GM12878 (cell line): ENCODE measurements at regions not wholly inside any gene's neighbourhood (a gene's known extent, or its start where the extent isn't known, plus 50 kb on each side); places are given as distances from the start of the nearest gene placed in this dataset.

ENCODE experiments used
- ATAC-seq: fragments of 200-7000 bp; cut with Tn5 transposase; 3 replicates; pipeline ENCODE4 v1.9.1; 2020; ENCODE audit warnings: mild to moderate bottlenecking, moderate library complexity
- BruUV-seq: library from RNA; stranded (reverse); fragments of 400-500 nt; replicated peaks from 2 replicates; lab custom pipeline; 2021; lab: Mats Ljungman, UMichigan
- CTCF ChIA-PET: fragments of 300-600 bp; sonication (Branson Sonifier 250); formaldehyde crosslinking; extraction: SDS; loops from one replicate; lab custom pipeline; 2021; ENCODE audit warnings: inconsistent platforms; lab: Yijun Ruan, JAX
- POLR2A ChIA-PET: fragments of 350-600 bp; formaldehyde crosslinking; extraction: SDS; loops from one replicate; lab custom pipeline; 2021; ENCODE audit warnings: inconsistent platforms; lab: Charles Lee
- RAD21 ChIA-PET: fragments of 300-600 bp; sonication (Branson Sonifier 250); formaldehyde crosslinking; loops from one replicate; lab custom pipeline; 2023; ENCODE audit warnings: antibody characterized with exemption; ENCODE audit not compliant: unreplicated experiment; lab: Charles Lee
- SMC1A ChIA-PET: fragments of 300-600 bp; sonication (Branson Sonifier 250); formaldehyde crosslinking; loops from one replicate; lab custom pipeline; 2023; ENCODE audit not compliant: unreplicated experiment, uncharacterized antibody; lab: Charles Lee
- DNase-seq: peaks from one replicate; pipeline ENCODE4 v3.0.0-alpha.2; 2011; ENCODE audit warnings: low read depth, low spot score
- FAIRE-seq: peaks from 3 replicates; lab custom pipeline; 2011; peaks lifted over from hg19 to GRCh38; lab: Jason Lieb, UNC
- H2AFZ ChIP-seq: 2 replicates; pipeline ENCODE4 v1.6.0; 2011; ENCODE audit warnings: low read depth, low read length, control low read depth; ENCODE audit not compliant: control insufficient read depth
- H3K27ac ChIP-seq: 2 replicates; pipeline ENCODE4 v1.5.1; 2011; ENCODE audit warnings: control low read depth; ENCODE audit not compliant: control insufficient read depth, insufficient read depth
- H3K27me3 ChIP-seq, 2 experiments: replicated peaks in 1 of 2; 2 replicates each; pipeline versions ENCODE4 v1.6.0 to v1.6.1; 2011; ENCODE audit warnings: low read length in 1 of 2; ENCODE audit not compliant: control insufficient read depth in 2 of 2, insufficient read depth in 2 of 2
- H3K36me3 ChIP-seq, 2 experiments: 2 replicates each; pipeline ENCODE4 v1.5.1; 2011; ENCODE audit warnings: low read length in 1 of 2; ENCODE audit not compliant: control insufficient read depth in 2 of 2, insufficient read depth in 2 of 2
- H3K4me1 ChIP-seq: 2 replicates; pipeline ENCODE4 v1.6.1; 2011; ENCODE audit warnings: mild to moderate bottlenecking, low read length, moderate library complexity, mixed read lengths; ENCODE audit not compliant: control insufficient read depth, insufficient read depth
- H3K4me2 ChIP-seq: 2 replicates; pipeline ENCODE4 v1.6.0; 2011; ENCODE audit warnings: control low read depth; ENCODE audit not compliant: control insufficient read depth, insufficient read depth
- H3K4me3 ChIP-seq: fragments of 200-600 bp; sonication (generic); 2 replicates; pipeline ENCODE4 v1.5.1; 2016
- H3K79me2 ChIP-seq: 2 replicates; pipeline ENCODE4 v1.6.0; 2011; ENCODE audit warnings: low read length; ENCODE audit not compliant: control insufficient read depth, insufficient read depth
- H3K9ac ChIP-seq: 2 replicates; pipeline ENCODE4 v1.8.0; 2011; ENCODE audit warnings: low read length, control low read depth, mixed read lengths; ENCODE audit not compliant: control insufficient read depth, insufficient read depth
- H3K9me3 ChIP-seq: replicated peaks from 3 replicates; pipeline ENCODE4 v1.5.1; 2011; ENCODE audit warnings: mild to moderate bottlenecking, low read length; ENCODE audit not compliant: control insufficient read depth, insufficient read depth
- H4K20me1 ChIP-seq: 2 replicates; pipeline ENCODE4 v1.6.0; 2011; ENCODE audit not compliant: control insufficient read depth, insufficient read depth
- ATF7 ChIP-seq: fragments of 450-650 bp; IDR thresholded peaks from 2 replicates; pipeline ENCODE4 v1.6.1; 2016; ENCODE audit warnings: low read depth, mild to moderate bottlenecking
- BRCA1 ChIP-seq: IDR thresholded peaks from 2 replicates; pipeline ENCODE4 v1.6.1; 2011; ENCODE audit warnings: low read depth, low read length, improper control_type of control experiment
- CREB1 ChIP-seq: IDR thresholded peaks from 2 replicates; pipeline ENCODE4 v1.6.1; 2012; ENCODE audit warnings: low read depth, mild to moderate bottlenecking, inconsistent platforms
- JUND ChIP-seq: IDR thresholded peaks from 2 replicates; pipeline ENCODE4 v1.6.1; 2012; ENCODE audit warnings: low read depth, mild to moderate bottlenecking, low read length, improper control_type of control experiment, moderate library complexity
- KAT2A ChIP-seq: conservative IDR thresholded peaks from 2 replicates; pipeline ENCODE4 v1.6.1; 2011; ENCODE audit warnings: low read depth, low read length; ENCODE audit not compliant: control insufficient read depth
- MTA3 ChIP-seq: IDR thresholded peaks from 2 replicates; pipeline ENCODE4 v1.6.1; 2012; ENCODE audit warnings: low read length, inconsistent platforms, borderline replicate concordance
- NFIC ChIP-seq: IDR thresholded peaks from 2 replicates; pipeline ENCODE4 v1.6.1; 2012; ENCODE audit warnings: low read depth, mild to moderate bottlenecking, inconsistent platforms, low read length, moderate library complexity
- NFYA ChIP-seq: IDR thresholded peaks from 2 replicates; pipeline ENCODE4 v1.6.1; 2011; ENCODE audit warnings: low read depth, mild to moderate bottlenecking, low read length, improper control_type of control experiment, borderline replicate concordance
- POLR2AphosphoS2 ChIP-seq: IDR thresholded peaks from 2 replicates; pipeline ENCODE4 v1.6.1; 2011; ENCODE audit warnings: low read depth, mild to moderate bottlenecking, low read length, improper control_type of control experiment, moderate library complexity
- RAD21 ChIP-seq: IDR thresholded peaks from 2 replicates; pipeline ENCODE4 v1.6.1; 2011; ENCODE audit warnings: mild to moderate bottlenecking, low read depth, low read length, moderate library complexity; ENCODE audit not compliant: insufficient read depth
- RAD51 ChIP-seq: fragments of 450-650 bp; IDR thresholded peaks from 2 replicates; pipeline ENCODE4 v1.6.1; 2016; ENCODE audit warnings: moderate library complexity, mild to moderate bottlenecking, inconsistent platforms
- RELA ChIP-seq: fragments of 450-650 bp; IDR thresholded peaks from 2 replicates; pipeline ENCODE4 v1.8.0; 2014; ENCODE audit warnings: borderline replicate concordance; ENCODE audit not compliant: partially characterized antibody
- SREBF2 ChIP-seq: IDR thresholded peaks from 2 replicates; pipeline ENCODE4 v1.6.1; 2012; ENCODE audit warnings: mild to moderate bottlenecking, low read length
- TBL1XR1 ChIP-seq: IDR thresholded peaks from 2 replicates; pipeline ENCODE4 v1.6.1; 2012; ENCODE audit warnings: low read depth, low read length, improper control_type of control experiment
- TCF7 ChIP-seq: IDR thresholded peaks from 2 replicates; pipeline ENCODE4 v1.6.1; 2014; ENCODE audit warnings: antibody characterized with exemption, borderline replicate concordance
- ZSCAN29 ChIP-seq: fragments of 450-650 bp; IDR thresholded peaks from 2 replicates; pipeline ENCODE4 v1.6.1; 2017; ENCODE audit warnings: mild to moderate bottlenecking, moderate library complexity
- WGBS: methylation state at CpG from one replicate; pipeline ENCODE4 v1.1.6; 2016; ENCODE audit warnings: low lambda C conversion rate; ENCODE audit not compliant: insufficient replicate concordance, insufficient coverage; ENCODE audit errors: missing lambda C conversion rate; 5-methylcytosine and 5-hydroxymethylcytosine counted together
- in situ Hi-C: fragments of 300-500 bp; cut with MboI; formaldehyde crosslinking; loops from 9 replicates; pipeline ENCODE4 v1.14.3; 2018; ENCODE audit warnings: mixed read lengths
- intact Hi-C: fragments of 100-400 bp; cut with micrococcal nuclease; formaldehyde crosslinking; loops from one replicate; pipeline ENCODE4 v1.14.2; 2022; ENCODE audit not compliant: unreplicated experiment
- TF ChIP-seq, protein P1 (sequence below): fragments of 450-650 bp; IDR thresholded peaks from 2 replicates; pipeline ENCODE4 v1.6.1; 2017; ENCODE audit warnings: mild to moderate bottlenecking, moderate library complexity
- TF ChIP-seq, protein P2 (sequence below): IDR thresholded peaks from 2 replicates; pipeline ENCODE4 v1.6.1; 2011; ENCODE audit warnings: low read depth, low read length, improper control_type of control experiment, borderline replicate concordance

DNA sequence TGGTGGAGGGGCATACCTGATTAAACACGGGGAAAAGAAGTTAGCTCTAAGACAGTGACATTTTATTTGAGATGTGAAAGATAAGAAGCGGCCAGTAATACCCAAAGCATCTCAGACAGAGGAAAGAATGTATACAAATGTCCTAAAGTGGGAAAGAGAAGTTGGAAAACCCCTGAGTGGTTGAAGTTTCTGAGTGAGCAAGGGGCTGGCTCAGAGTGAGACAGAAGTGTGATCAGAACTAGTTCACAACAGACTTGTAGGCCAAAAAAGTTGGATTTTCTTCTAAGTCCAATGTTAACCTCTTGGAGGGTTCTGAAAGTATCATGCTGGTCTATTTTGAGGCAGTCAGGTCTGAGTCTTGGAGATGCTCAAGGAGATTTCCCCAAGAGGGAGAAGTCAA lies 608.7 kb downstream of the SOX6 start:
- peak; percentile 77 for ATAC-seq
- no peak for FAIRE-seq
- WGBS = 0% methylated on average over 2 of the region's 2 CpGs
- H3K79me2 ChIP-seq = no peaks in the 10 kb centered on the region
- H3K36me3 ChIP-seq = no peaks in the 10 kb centered on the region
- in situ Hi-C loops (no loop called here), intact Hi-C loops (no loop called here)
- H2AFZ ChIP-seq = no peak overlapping the region
- H3K27me3 ChIP-seq = no peaks in the 10 kb centered on the region
- POLR2A ChIA-PET = interaction anchor here (0.8 kb wide), 1 partner anchor 13 kb away, joined by 3 read pairs; no protein-coding TSS in a partner anchor
- peak; percentile 5 for DNase-seq
- CTCF ChIA-PET = interaction anchor here (0.6 to 1.4 kb wide), 2 partner anchors 11 to 668 kb away, joined by 3 read pairs; no protein-coding TSS in a partner anchor
- SMC1A ChIA-PET = interaction anchor here (1.0 to 2.0 kb wide), 5 partner anchors 9 to 176 kb away, joined by 3 to 5 read pairs (median 3); no protein-coding TSS in a partner anchor
- RAD21 ChIA-PET = no interaction called here
- no peaks in the 10 kb centered on the region for H4K20me1 ChIP-seq
- H3K4me1 ChIP-seq = no peaks in the 10 kb centered on the region
- H3K9me3 ChIP-seq = no peaks in the 10 kb centered on the region
- BruUV-seq = no TSS peak
- no peak overlapping the region for H3K4me3 ChIP-seq
- no peak overlapping the region for H3K27ac ChIP-seq
- H3K9ac ChIP-seq = no peak overlapping the region
- no peak overlapping the region for H3K4me2 ChIP-seq
- TF ChIP-seq TBL1XR1 = no peak
- no peak for TF ChIP-seq ZSCAN29
- TF ChIP-seq, protein P1, sequence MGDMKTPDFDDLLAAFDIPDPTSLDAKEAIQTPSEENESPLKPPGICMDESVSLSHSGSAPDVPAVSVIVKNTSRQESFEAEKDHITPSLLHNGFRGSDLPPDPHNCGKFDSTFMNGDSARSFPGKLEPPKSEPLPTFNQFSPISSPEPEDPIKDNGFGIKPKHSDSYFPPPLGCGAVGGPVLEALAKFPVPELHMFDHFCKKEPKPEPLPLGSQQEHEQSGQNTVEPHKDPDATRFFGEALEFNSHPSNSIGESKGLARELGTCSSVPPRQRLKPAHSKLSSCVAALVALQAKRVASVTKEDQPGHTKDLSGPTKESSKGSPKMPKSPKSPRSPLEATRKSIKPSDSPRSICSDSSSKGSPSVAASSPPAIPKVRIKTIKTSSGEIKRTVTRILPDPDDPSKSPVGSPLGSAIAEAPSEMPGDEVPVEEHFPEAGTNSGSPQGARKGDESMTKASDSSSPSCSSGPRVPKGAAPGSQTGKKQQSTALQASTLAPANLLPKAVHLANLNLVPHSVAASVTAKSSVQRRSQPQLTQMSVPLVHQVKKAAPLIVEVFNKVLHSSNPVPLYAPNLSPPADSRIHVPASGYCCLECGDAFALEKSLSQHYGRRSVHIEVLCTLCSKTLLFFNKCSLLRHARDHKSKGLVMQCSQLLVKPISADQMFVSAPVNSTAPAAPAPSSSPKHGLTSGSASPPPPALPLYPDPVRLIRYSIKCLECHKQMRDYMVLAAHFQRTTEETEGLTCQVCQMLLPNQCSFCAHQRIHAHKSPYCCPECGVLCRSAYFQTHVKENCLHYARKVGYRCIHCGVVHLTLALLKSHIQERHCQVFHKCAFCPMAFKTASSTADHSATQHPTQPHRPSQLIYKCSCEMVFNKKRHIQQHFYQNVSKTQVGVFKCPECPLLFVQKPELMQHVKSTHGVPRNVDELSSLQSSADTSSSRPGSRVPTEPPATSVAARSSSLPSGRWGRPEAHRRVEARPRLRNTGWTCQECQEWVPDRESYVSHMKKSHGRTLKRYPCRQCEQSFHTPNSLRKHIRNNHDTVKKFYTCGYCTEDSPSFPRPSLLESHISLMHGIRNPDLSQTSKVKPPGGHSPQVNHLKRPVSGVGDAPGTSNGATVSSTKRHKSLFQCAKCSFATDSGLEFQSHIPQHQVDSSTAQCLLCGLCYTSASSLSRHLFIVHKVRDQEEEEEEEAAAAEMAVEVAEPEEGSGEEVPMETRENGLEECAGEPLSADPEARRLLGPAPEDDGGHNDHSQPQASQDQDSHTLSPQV = no peak
- TF ChIP-seq BRCA1 = no peak
- no peak for TF ChIP-seq RAD21
- no peak for TF ChIP-seq MTA3
- no peak for TF ChIP-seq NFYA
- no peak for TF ChIP-seq TCF7
- no peak for TF ChIP-seq NFIC
- no peak for TF ChIP-seq SREBF2
- TF ChIP-seq JUND = no peak
- TF ChIP-seq, protein P2, sequence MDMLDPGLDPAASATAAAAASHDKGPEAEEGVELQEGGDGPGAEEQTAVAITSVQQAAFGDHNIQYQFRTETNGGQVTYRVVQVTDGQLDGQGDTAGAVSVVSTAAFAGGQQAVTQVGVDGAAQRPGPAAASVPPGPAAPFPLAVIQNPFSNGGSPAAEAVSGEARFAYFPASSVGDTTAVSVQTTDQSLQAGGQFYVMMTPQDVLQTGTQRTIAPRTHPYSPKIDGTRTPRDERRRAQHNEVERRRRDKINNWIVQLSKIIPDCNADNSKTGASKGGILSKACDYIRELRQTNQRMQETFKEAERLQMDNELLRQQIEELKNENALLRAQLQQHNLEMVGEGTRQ = no peak
- no peak for TF ChIP-seq ATF7
- no peak for TF ChIP-seq KAT2A
- TF ChIP-seq CREB1 = no peak
- no peak for TF ChIP-seq RELA
- no peak for TF ChIP-seq RAD51
- TF ChIP-seq POLR2AphosphoS2 = no peak
